ENCODE measurements at regions not wholly inside any gene's neighbourhood (a gene's known extent, or its start where the extent isn't known, plus 50 kb on each side); places are given as distances from the start of the nearest gene placed in this dataset.

GRCh38 chrY:8390310-8390709 is 947.0 kb upstream of the TSPY4 start (continued):
- TF ChIP-seq ZBTB10 (CRISPR knock-in tag; IDR thresholded peaks at IDR 0.05; ENCODE audit: borderline replicate concordance) (no peak), NR1H2 (CRISPR knock-in tag; IDR thresholded peaks at IDR 0.05; ENCODE audit: borderline replicate concordance, low read depth) (no peak), ZHX1 (CRISPR knock-in tag; IDR thresholded peaks at IDR 0.05; ENCODE audit: low read depth) (no peak)

- BruUV-seq (replicated peaks) = no TSS peak
- in situ Hi-C loops (cut with HindIII; ENCODE audit: extremely low pct_ligation_motif_present, low pct_unique_long_range_greater_than_20kb) (no loop called here), intact Hi-C loops (cut with micrococcal nuclease; ENCODE audit: unreplicated experiment) (no loop called here)
- H4K20me1 ChIP-seq (ENCODE audit: insufficient read depth, low read length) = no peaks in the 10 kb centered on the region
- no peak for DNase-seq (ENCODE audit: low spot score)
- POLR2A ChIA-PET = no interaction called here
- ATAC-seq = no peak
- FAIRE-seq = no peak
- H3K9ac ChIP-seq (ENCODE audit: insufficient read depth, low read depth, low read length) = no peak overlapping the region
- no peaks in the 10 kb centered on the region for H3K36me3 ChIP-seq (replicated peaks in 1 of 2; ENCODE audit: control insufficient read depth in 1 of 2, insufficient read depth in 2 of 2, low read length in 2 of 2)
- H2AFZ ChIP-seq (ENCODE audit: low read length) = no peak overlapping the region
- TF ChIP-seq CEBPB (IDR thresholded peaks at IDR 0.05; ENCODE audit: borderline replicate concordance, low read depth, low read length) = no peak
- no peak for TF ChIP-seq NFE2L1 (CRISPR knock-in tag; IDR thresholded peaks at IDR 0.05; ENCODE audit: borderline replicate concordance)
- no peak for TF ChIP-seq NFE2L2 (IDR thresholded peaks at IDR 0.05; ENCODE audit: low read length)
- no peak for TF ChIP-seq ZBTB7B (CRISPR knock-in tag; IDR thresholded peaks at IDR 0.05)
- TF ChIP-seq NR2F1 (CRISPR knock-in tag; IDR thresholded peaks at IDR 0.05) = no peak
- no peaks in the 10 kb centered on the region for H3K27me3 ChIP-seq (ENCODE audit: control insufficient read depth in 1 of 2, insufficient read depth in 2 of 2, low read length in 2 of 2)
- no peak overlapping the region for H3K4me3 ChIP-seq (replicated peaks in 1 of 3; ENCODE audit: insufficient read depth in 1 of 3, low read depth in 2 of 3, low read length in 3 of 3)
- no peaks in the 10 kb centered on the region for H3K79me2 ChIP-seq (ENCODE audit: insufficient read depth, low read length)
- no peaks in the 10 kb centered on the region; the same call in 1 of the 2 replicates for H3K9me3 ChIP-seq (ENCODE audit: low read length)
- WGBS (ENCODE audit: low lambda C conversion rate) = 0% methylated on average over 3 of the region's 3 CpGs
- CTCF ChIA-PET (ENCODE audit: low intra/inter-chr PET ratio, low total read pairs) = no interaction called here
- no peaks in the 10 kb centered on the region for H3K4me1 ChIP-seq (ENCODE audit: insufficient read depth, low read length)
- H3K27ac ChIP-seq (ENCODE audit: extremely low read length, insufficient read depth, low read length) = no peak overlapping the region
- no peak overlapping the region for H3K4me2 ChIP-seq (ENCODE audit: low read depth, low read length)
These were observed 944.0 kb upstream of the TSPY4 start for GRCh38 chrY:8393246-8393645.

Data from HepG2 (cell line).